ENCODE measurements at regions not wholly inside any gene's neighbourhood (a gene's known extent, or its start where the extent isn't known, plus 50 kb on each side); places are given as distances from the start of the nearest gene placed in this dataset.

- no peak overlapping the region for H3K4me2 ChIP-seq (ENCODE audit: unreplicated experiment)
- peaks cover 6% of the 10 kb centered on the region; the same call in 1 of the 2 replicates for H3K4me1 ChIP-seq (ENCODE audit: insufficient read depth)
- H3K9ac ChIP-seq, result no peak overlapping the region
- no peaks in the 10 kb centered on the region for H3K79me2 ChIP-seq (ENCODE audit: insufficient read depth)
- no peak overlapping the region for H2AFZ ChIP-seq
- H3K9me3 ChIP-seq (ENCODE audit: low read depth), result no peaks in the 10 kb centered on the region
- H3K27ac ChIP-seq, result no peak overlapping the region
- 10 to 14% methylated on average over 1 of the region's 1 CpG for WGBS, 2 experiments (ENCODE audit: low coverage in 1 of 2, low lambda C conversion rate in 2 of 2, missing lambda C conversion rate in 2 of 2)
- no peaks in the 10 kb centered on the region for H3K9me2 ChIP-seq (ENCODE audit: insufficient read depth)
- no peaks in the 10 kb centered on the region for H3F3A ChIP-seq (ENCODE audit: insufficient read depth)
- TF ChIP-seq EZH2 (IDR thresholded peaks at IDR 0.05; ENCODE audit: insufficient read depth, poor library complexity, severe bottlenecking), result no peak
- no peak for TF ChIP-seq EZH2phosphoT487 (IDR thresholded peaks at IDR 0.05; ENCODE audit: insufficient read depth, low read depth)
- no peaks in the 10 kb centered on the region for H3K36me3 ChIP-seq (ENCODE audit: low read depth)
- no peaks in the 10 kb centered on the region for H3K27me3 ChIP-seq (replicated peaks; ENCODE audit: insufficient read depth)
- in situ Hi-C loops (cut with MboI), result no loop called here
- H4K20me1 ChIP-seq (ENCODE audit: insufficient read depth), result no peaks in the 10 kb centered on the region
- no peak overlapping the region for H3K4me3 ChIP-seq
- no peak for DNase-seq
These were observed 261.8 kb upstream of the POU3F2 start for GRCh38 chr6:98572579-98572978.

GRCh38 chr6:98574984-98575383 lies 259.4 kb upstream of the POU3F2 start:
- H3K9me2 ChIP-seq (ENCODE audit: insufficient read depth), result no peaks in the 10 kb centered on the region
- H3K9ac ChIP-seq, result no peak overlapping the region
- peaks cover 25% of the 10 kb centered on the region for H3K4me1 ChIP-seq (ENCODE audit: insufficient read depth)
- TF ChIP-seq EZH2phosphoT487 (IDR thresholded peaks at IDR 0.05; ENCODE audit: insufficient read depth, low read depth) (no peak), EZH2 (IDR thresholded peaks at IDR 0.05; ENCODE audit: insufficient read depth, poor library complexity, severe bottlenecking) (no peak)
- H3K4me2 ChIP-seq (ENCODE audit: unreplicated experiment), result no peak overlapping the region
- DNase-seq, result no peak
- in situ Hi-C loops (cut with MboI), result no loop called here
- no peaks in the 10 kb centered on the region for H4K20me1 ChIP-seq (ENCODE audit: insufficient read depth)
- H3K36me3 ChIP-seq (ENCODE audit: low read depth), result no peaks in the 10 kb centered on the region
- no peaks in the 10 kb centered on the region for H3K79me2 ChIP-seq (ENCODE audit: insufficient read depth)
- H3K4me3 ChIP-seq, result no peak overlapping the region
- peaks cover 7% of the 10 kb centered on the region; the same call in 1 of the 2 replicates for H3F3A ChIP-seq (ENCODE audit: insufficient read depth)
- WGBS, 2 experiments (ENCODE audit: low coverage in 1 of 2, low lambda C conversion rate in 2 of 2, missing lambda C conversion rate in 2 of 2), result 18 to 21% methylated on average over 5 of the region's 5 CpGs
- H3K27me3 ChIP-seq (replicated peaks; ENCODE audit: insufficient read depth), result no peaks in the 10 kb centered on the region
- no peak overlapping the region for H2AFZ ChIP-seq
- H3K9me3 ChIP-seq (ENCODE audit: low read depth), result no peaks in the 10 kb centered on the region
- no peak overlapping the region for H3K27ac ChIP-seq

DNA sequence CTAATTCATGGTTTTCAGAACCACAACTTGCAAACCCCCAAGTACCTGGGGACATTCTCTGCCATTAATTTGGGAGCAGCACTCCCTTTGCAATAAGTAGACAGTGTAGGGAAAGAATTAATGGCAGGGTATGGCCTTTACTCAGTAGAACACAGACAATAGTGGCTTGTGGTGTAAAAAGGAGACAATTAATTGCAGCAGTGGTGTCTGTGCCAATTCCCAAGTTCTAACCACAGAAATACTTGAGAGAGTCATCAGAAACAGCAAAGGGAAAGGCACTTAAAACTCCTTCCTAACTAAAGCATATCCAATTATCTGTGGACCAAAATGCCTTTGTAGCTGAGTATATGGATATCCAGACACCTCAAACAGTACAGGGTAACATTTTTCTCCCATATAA lies 257.6 kb upstream of the POU3F2 start:
- H3F3A ChIP-seq (ENCODE audit: insufficient read depth), result peaks cover 8% of the 10 kb centered on the region; the same call in 1 of the 2 replicates
- H3K27ac ChIP-seq, result no peak overlapping the region
- DNase-seq, result peak; percentile 39
- H3K4me2 ChIP-seq (ENCODE audit: unreplicated experiment), result peak overlapping the region; percentile 17
- H3K9me3 ChIP-seq (ENCODE audit: low read depth), result no peaks in the 10 kb centered on the region
- H3K27me3 ChIP-seq (replicated peaks; ENCODE audit: insufficient read depth), result no peaks in the 10 kb centered on the region
- H3K9ac ChIP-seq, result no peak overlapping the region
- H3K9me2 ChIP-seq (ENCODE audit: insufficient read depth), result no peaks in the 10 kb centered on the region
- in situ Hi-C loops (cut with MboI), result no loop called here
- no peak for TF ChIP-seq EZH2phosphoT487 (IDR thresholded peaks at IDR 0.05; ENCODE audit: insufficient read depth, low read depth)
- no peak for TF ChIP-seq EZH2 (IDR thresholded peaks at IDR 0.05; ENCODE audit: insufficient read depth, poor library complexity, severe bottlenecking)
- H2AFZ ChIP-seq, result no peak overlapping the region
- H3K79me2 ChIP-seq (ENCODE audit: insufficient read depth), result no peaks in the 10 kb centered on the region
- H3K4me1 ChIP-seq (ENCODE audit: insufficient read depth), result peaks cover 39% of the 10 kb centered on the region
- no peak overlapping the region for H3K4me3 ChIP-seq
- H3K36me3 ChIP-seq (ENCODE audit: low read depth), result no peaks in the 10 kb centered on the region
- H4K20me1 ChIP-seq (ENCODE audit: insufficient read depth), result no peaks in the 10 kb centered on the region

GRCh38 chr6:98578016-98578415 lies 256.4 kb upstream of the POU3F2 start:
- Histone ChIP-seq H3K4me2 (ENCODE audit: unreplicated experiment) (no peak overlapping the region), H3K9ac (no peak overlapping the region), H3K4me1 (ENCODE audit: insufficient read depth) (peaks cover 41% of the 10 kb centered on the region), H3K27me3 (replicated peaks; ENCODE audit: insufficient read depth) (no peaks in the 10 kb centered on the region), H2AFZ (peak overlapping the region; percentile 12), H3K27ac (peak overlapping the region; percentile 58), H4K20me1 (ENCODE audit: insufficient read depth) (no peaks in the 10 kb centered on the region), H3K9me3 (ENCODE audit: low read depth) (no peaks in the 10 kb centered on the region), H3K4me3 (no peak overlapping the region), H3K9me2 (ENCODE audit: insufficient read depth) (no peaks in the 10 kb centered on the region), H3F3A (ENCODE audit: insufficient read depth) (peaks cover 9% of the 10 kb centered on the region; the same call in 1 of the 2 replicates), H3K36me3 (ENCODE audit: low read depth) (no peaks in the 10 kb centered on the region), H3K79me2 (ENCODE audit: insufficient read depth) (no peaks in the 10 kb centered on the region)
- no peak for TF ChIP-seq EZH2 (IDR thresholded peaks at IDR 0.05; ENCODE audit: insufficient read depth, poor library complexity, severe bottlenecking)
- TF ChIP-seq EZH2phosphoT487 (IDR thresholded peaks at IDR 0.05; ENCODE audit: insufficient read depth, low read depth), result no peak
- in situ Hi-C loops (cut with MboI), result no loop called here
- DNase-seq, result peak; percentile 31
- 5 to 27% methylated on average over 1 of the region's 1 CpG for WGBS, 2 experiments (ENCODE audit: low coverage in 1 of 2, low lambda C conversion rate in 2 of 2, missing lambda C conversion rate in 2 of 2)

DNA sequence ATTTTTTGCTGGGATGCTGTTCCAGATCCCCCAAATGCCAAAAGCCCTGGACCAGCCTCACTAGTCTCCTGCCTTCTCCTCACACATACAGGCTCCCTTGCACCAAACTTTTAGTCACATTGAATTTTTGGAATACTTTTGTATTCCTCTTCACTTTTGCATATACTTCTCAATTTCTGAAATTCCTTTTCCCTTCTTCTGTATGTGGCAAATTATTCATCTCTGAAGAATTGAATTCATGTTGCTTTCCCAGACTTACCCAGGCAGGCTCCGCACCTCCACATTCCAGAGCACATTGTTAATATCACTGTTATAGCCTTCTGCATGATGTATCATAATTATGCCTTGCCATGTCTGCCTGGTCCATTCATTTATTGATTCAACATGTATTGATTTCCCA lies 255.3 kb upstream of the POU3F2 start:
- Histone ChIP-seq H4K20me1 (ENCODE audit: insufficient read depth) (no peaks in the 10 kb centered on the region), H3K27ac (peak overlapping the region; percentile 58), H2AFZ (peak overlapping the region; percentile 12; the same call in 1 of the 2 replicates), H3K9me2 (ENCODE audit: insufficient read depth) (no peaks in the 10 kb centered on the region), H3K9ac (no peak overlapping the region), H3K4me2 (ENCODE audit: unreplicated experiment) (peak overlapping the region; percentile 3), H3K79me2 (ENCODE audit: insufficient read depth) (no peaks in the 10 kb centered on the region), H3K9me3 (ENCODE audit: low read depth) (no peaks in the 10 kb centered on the region), H3K36me3 (ENCODE audit: low read depth) (no peaks in the 10 kb centered on the region), H3K27me3 (replicated peaks; ENCODE audit: insufficient read depth) (no peaks in the 10 kb centered on the region), H3K4me3 (no peak overlapping the region), H3K4me1 (ENCODE audit: insufficient read depth) (peaks cover 41% of the 10 kb centered on the region), H3F3A (ENCODE audit: insufficient read depth) (peaks cover 9% of the 10 kb centered on the region; the same call in 1 of the 2 replicates)
- in situ Hi-C loops (cut with MboI), result no loop called here
- DNase-seq, result peak; percentile 38
- WGBS, 2 experiments (ENCODE audit: low coverage in 1 of 2, low lambda C conversion rate in 2 of 2, missing lambda C conversion rate in 2 of 2), result 18 to 29% methylated on average over 1 of the region's 1 CpG
- TF ChIP-seq EZH2 (IDR thresholded peaks at IDR 0.05; ENCODE audit: insufficient read depth, poor library complexity, severe bottlenecking), result no peak
- no peak for TF ChIP-seq EZH2phosphoT487 (IDR thresholded peaks at IDR 0.05; ENCODE audit: insufficient read depth, low read depth)

Measured in GM23248 (cell line).